Liver (tissue), 8 donors: ENCODE measurements at regions not wholly inside any gene's neighbourhood (a gene's known extent, or its start where the extent isn't known, plus 50 kb on each side); places are given as distances from the start of the nearest gene placed in this dataset.

ENCODE experiments used
- DNase-seq: peaks from one replicate; pipeline ENCODE4 v3.0.0-alpha.2; 2017; ENCODE audit warnings: low spot score
- H3K27ac ChIP-seq, 2 donors: one replicate each; pipeline ENCODE4 v1.7.0; 2013; ENCODE audit warnings: inconsistent platforms in 2 of 2, low read length in 2 of 2, control low read depth in 1 of 2, low read depth in 1 of 2, mild to moderate bottlenecking in 1 of 2
- H3K27me3 ChIP-seq, 4 donors: one replicate each; pipeline versions ENCODE4 v1.6.1 to v1.7.0; 2013; ENCODE audit warnings: low read length in 3 of 4, inconsistent platforms in 1 of 4, mild to moderate bottlenecking in 1 of 4, moderate library complexity in 1 of 4; ENCODE audit not compliant: control insufficient read depth in 4 of 4, insufficient read depth in 4 of 4
- H3K36me3 ChIP-seq, 4 donors: one replicate each; pipeline versions ENCODE4 v1.6.1 to v1.7.0; 2013; ENCODE audit warnings: low read length in 3 of 4, mild to moderate bottlenecking in 3 of 4, low read depth in 1 of 4, moderate library complexity in 1 of 4; ENCODE audit not compliant: control insufficient read depth in 4 of 4, insufficient read depth in 3 of 4
- H3K4me1 ChIP-seq, 4 donors: one replicate each; pipeline versions ENCODE4 v1.6.1 to v1.7.0; 2013; ENCODE audit warnings: low read length in 3 of 4, mild to moderate bottlenecking in 3 of 4, moderate library complexity in 1 of 4; ENCODE audit not compliant: control insufficient read depth in 4 of 4, insufficient read depth in 4 of 4
- H3K4me3 ChIP-seq, 3 donors: one replicate each; pipeline versions ENCODE4 v1.6.1 to v1.7.0; 2013; ENCODE audit warnings: low read length in 3 of 3, control low read depth in 1 of 3, low read depth in 1 of 3, mild to moderate bottlenecking in 1 of 3
- H3K9ac ChIP-seq, 2 donors: one replicate each; pipeline ENCODE4 v1.7.0; 2013; ENCODE audit warnings: low read length in 2 of 2, mild to moderate bottlenecking in 2 of 2, moderate library complexity in 2 of 2, control low read depth in 1 of 2, low read depth in 1 of 2
- H3K9me3 ChIP-seq, 4 donors: one replicate each; pipeline versions ENCODE4 v1.6.1 to v1.7.0; 2013; ENCODE audit warnings: low read length in 3 of 4; ENCODE audit not compliant: control insufficient read depth in 4 of 4
- ATF3 ChIP-seq: IDR thresholded peaks from 2 replicates; pipeline ENCODE4 v1.6.1; 2016; ENCODE audit warnings: antibody characterized with exemption
- EGR1 ChIP-seq, 2 donors: IDR thresholded peaks; 2 replicates each; pipeline ENCODE4 v1.6.1; 2016 to 2018; ENCODE audit warnings: antibody characterized with exemption in 2 of 2, low read depth in 2 of 2
- FOXA1 ChIP-seq: IDR thresholded peaks from 2 replicates; pipeline ENCODE4 v1.6.1; 2016; ENCODE audit warnings: antibody characterized with exemption
- FOXA2 ChIP-seq: IDR thresholded peaks from 2 replicates; pipeline ENCODE4 v1.6.1; 2016; ENCODE audit warnings: antibody characterized with exemption
- GABPA ChIP-seq, 2 donors: IDR thresholded peaks in 1 of 2; conservative IDR thresholded peaks in 1 of 2; 2 replicates each; pipeline ENCODE4 v1.6.1; 2016; ENCODE audit warnings: antibody characterized with exemption in 2 of 2, mild to moderate bottlenecking in 1 of 2, moderate library complexity in 1 of 2
- HNF4A ChIP-seq, 2 donors: conservative IDR thresholded peaks; 2 replicates each; pipeline ENCODE4 v1.6.1; 2016; ENCODE audit warnings: antibody characterized with exemption in 2 of 2, mild to moderate bottlenecking in 2 of 2
- HNF4G ChIP-seq: IDR thresholded peaks from 2 replicates; pipeline ENCODE4 v1.6.1; 2016; ENCODE audit warnings: antibody characterized with exemption
- JUND ChIP-seq, 2 donors: IDR thresholded peaks; 2 replicates each; pipeline ENCODE4 v1.6.1; 2016; ENCODE audit warnings: antibody characterized with exemption in 2 of 2
- NR2F2 ChIP-seq: IDR thresholded peaks from 2 replicates; pipeline ENCODE4 v1.6.1; 2016; ENCODE audit warnings: antibody characterized with exemption
- RAD21 ChIP-seq, 2 donors: IDR thresholded peaks; 2 replicates each; pipeline ENCODE4 v1.6.1; 2016; ENCODE audit warnings: antibody characterized with exemption in 2 of 2, mild to moderate bottlenecking in 2 of 2
- RXRA ChIP-seq, 2 donors: IDR thresholded peaks; 2 replicates each; pipeline ENCODE4 v1.6.1; 2017 to 2018; ENCODE audit warnings: antibody characterized with exemption in 2 of 2, mild to moderate bottlenecking in 1 of 2
- YY1 ChIP-seq: IDR thresholded peaks from 2 replicates; pipeline ENCODE4 v1.6.1; 2016; ENCODE audit warnings: antibody characterized with exemption, mild to moderate bottlenecking
- ZBTB33 ChIP-seq: IDR thresholded peaks from 2 replicates; pipeline ENCODE4 v1.6.1; 2016; ENCODE audit warnings: antibody characterized with exemption
- WGBS: extraction: QIAGEN DNeasy Blood & Tissue Kit; methylation state at CpG from one replicate; pipeline ENCODE4 v1.1.7; 2013; 5-methylcytosine and 5-hydroxymethylcytosine counted together
- TF ChIP-seq, protein P1 (sequence below): IDR thresholded peaks from 2 replicates; pipeline ENCODE4 v1.6.1; 2016; ENCODE audit warnings: antibody characterized with exemption
- TF ChIP-seq, protein P2 (sequence below): fragments of 150-350 bp; IDR thresholded peaks from 2 replicates; pipeline ENCODE4 v1.5.1; 2017; ENCODE audit warnings: improper control_type of control experiment, low read depth, low read length; ENCODE audit not compliant: missing input control
- donor health status: healthy.
- donor health status: healthy.
- donor health status: healthy.
- donor health status: healthy.
- donor health status: healthy.

DNA sequence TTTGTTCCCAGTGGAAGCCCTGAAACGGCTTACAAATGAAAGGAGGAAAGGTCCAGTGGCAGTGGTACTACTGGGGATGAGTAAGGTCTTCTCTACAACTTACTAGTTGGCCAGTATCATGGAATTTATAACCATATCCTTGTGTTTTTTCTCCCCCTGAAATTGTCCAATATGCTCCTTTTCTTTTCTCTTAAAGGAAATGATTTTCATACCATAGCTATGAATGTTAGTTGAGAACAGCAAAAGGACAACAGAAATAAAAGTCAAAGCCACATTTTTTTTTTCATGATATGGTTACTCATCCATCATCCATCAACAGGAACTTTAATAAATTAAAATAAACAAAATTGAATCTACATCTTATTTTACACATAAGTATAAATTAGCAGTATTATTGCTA, 450.4 kb downstream of the MFSD1 start:
- no peak for DNase-seq
- H3K4me1 ChIP-seq: peaks cover 0 to 7% (median 0%) of the 10 kb centered on the region in 4 donors
- H3K36me3 ChIP-seq: no peaks in the 10 kb centered on the region
- H3K9ac ChIP-seq: no peak overlapping the region
- 67% methylated on average over 1 of the region's 1 CpG for WGBS
- TF ChIP-seq GABPA (IDR thresholded peaks at IDR 0.05 in 1 of 2, conservative IDR thresholded peaks at IDR 0.05 in 1 of 2) (no peak), NR2F2 (no peak), FOXA1 (no peak)
- TF ChIP-seq, protein P1, sequence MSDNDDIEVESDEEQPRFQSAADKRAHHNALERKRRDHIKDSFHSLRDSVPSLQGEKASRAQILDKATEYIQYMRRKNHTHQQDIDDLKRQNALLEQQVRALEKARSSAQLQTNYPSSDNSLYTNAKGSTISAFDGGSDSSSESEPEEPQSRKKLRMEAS: no peak
- H3K27ac ChIP-seq: no peak overlapping the region
- H3K9me3 ChIP-seq: no peaks in the 10 kb centered on the region
- no peaks in the 10 kb centered on the region for H3K27me3 ChIP-seq
- no peak overlapping the region for H3K4me3 ChIP-seq

DNA sequence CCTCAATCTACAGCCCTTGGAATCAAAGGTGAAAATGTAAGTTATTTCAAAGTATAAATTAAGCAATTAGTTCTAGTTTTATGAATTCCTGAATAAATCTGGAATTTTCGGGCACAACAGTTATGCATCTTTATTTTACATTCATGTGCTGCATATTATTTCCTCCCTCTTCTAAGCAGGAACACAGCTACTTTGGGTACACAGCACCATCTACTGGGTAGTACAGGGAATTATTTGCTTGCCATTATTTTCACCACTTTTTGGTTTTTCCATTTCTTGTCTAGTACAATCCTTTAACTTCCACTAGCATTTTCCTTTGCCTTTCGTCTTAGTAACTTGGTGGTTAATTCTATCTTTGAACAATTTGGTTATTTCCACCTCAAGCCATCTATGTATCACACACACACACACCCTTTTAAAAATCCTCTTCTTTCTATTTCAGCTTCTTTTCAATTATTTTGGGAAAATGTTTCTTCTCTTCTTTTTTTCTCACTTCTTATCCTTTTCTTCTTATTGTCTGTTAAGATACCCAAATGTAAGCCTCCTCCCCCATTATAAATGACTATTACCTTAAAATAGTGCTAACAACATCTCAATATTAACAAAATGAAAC, 451.0 kb downstream of the MFSD1 start:
- H3K27me3 ChIP-seq: no peaks in the 10 kb centered on the region
- WGBS: 7% methylated on average over 2 of the region's 2 CpGs
- no peak for DNase-seq
- H3K36me3 ChIP-seq: no peaks in the 10 kb centered on the region
- no peak overlapping the region for H3K27ac ChIP-seq
- no peak overlapping the region for H3K4me3 ChIP-seq
- no peak overlapping the region for H3K9ac ChIP-seq
- no peaks in the 10 kb centered on the region for H3K9me3 ChIP-seq
- peaks cover 0 to 7% (median 0%) of the 10 kb centered on the region in 4 donors for H3K4me1 ChIP-seq
- TF ChIP-seq, protein P1: no peak
- no peak for TF ChIP-seq HNF4G
- TF ChIP-seq RXRA (IDR thresholded peaks at IDR 0.05): no peak
- TF ChIP-seq GABPA (IDR thresholded peaks at IDR 0.05 in 1 of 2, conservative IDR thresholded peaks at IDR 0.05 in 1 of 2): no peak
- TF ChIP-seq HNF4A (conservative IDR thresholded peaks at IDR 0.05): no peak
- no peak for TF ChIP-seq JUND (IDR thresholded peaks at IDR 0.05)
- no peak for TF ChIP-seq ZBTB33
- TF ChIP-seq ATF3: no peak
- TF ChIP-seq RAD21 (IDR thresholded peaks at IDR 0.05): peak; percentile 95 to 96
- TF ChIP-seq EGR1 (IDR thresholded peaks at IDR 0.05; ENCODE audit: low read depth in 2 of 2): no peak
- no peak for TF ChIP-seq FOXA2
- TF ChIP-seq, protein P2, sequence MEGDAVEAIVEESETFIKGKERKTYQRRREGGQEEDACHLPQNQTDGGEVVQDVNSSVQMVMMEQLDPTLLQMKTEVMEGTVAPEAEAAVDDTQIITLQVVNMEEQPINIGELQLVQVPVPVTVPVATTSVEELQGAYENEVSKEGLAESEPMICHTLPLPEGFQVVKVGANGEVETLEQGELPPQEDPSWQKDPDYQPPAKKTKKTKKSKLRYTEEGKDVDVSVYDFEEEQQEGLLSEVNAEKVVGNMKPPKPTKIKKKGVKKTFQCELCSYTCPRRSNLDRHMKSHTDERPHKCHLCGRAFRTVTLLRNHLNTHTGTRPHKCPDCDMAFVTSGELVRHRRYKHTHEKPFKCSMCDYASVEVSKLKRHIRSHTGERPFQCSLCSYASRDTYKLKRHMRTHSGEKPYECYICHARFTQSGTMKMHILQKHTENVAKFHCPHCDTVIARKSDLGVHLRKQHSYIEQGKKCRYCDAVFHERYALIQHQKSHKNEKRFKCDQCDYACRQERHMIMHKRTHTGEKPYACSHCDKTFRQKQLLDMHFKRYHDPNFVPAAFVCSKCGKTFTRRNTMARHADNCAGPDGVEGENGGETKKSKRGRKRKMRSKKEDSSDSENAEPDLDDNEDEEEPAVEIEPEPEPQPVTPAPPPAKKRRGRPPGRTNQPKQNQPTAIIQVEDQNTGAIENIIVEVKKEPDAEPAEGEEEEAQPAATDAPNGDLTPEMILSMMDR: peak; percentile 94
- no peak for TF ChIP-seq YY1
- TF ChIP-seq FOXA1: no peak
